Tibial nerve (tissue), 4 donors: ENCODE measurements at regions not wholly inside any gene's neighbourhood (a gene's known extent, or its start where the extent isn't known, plus 50 kb on each side); places are given as distances from the start of the nearest gene placed in this dataset.
"Not testable (repeated sequence)": the region's sequence is repeated elsewhere in the genome, so short reads cannot be mapped to it uniquely, and the experiment has no call there.

Experiments
- DNase-seq, 2 donors: peaks; one replicate each; pipeline ENCODE4 v3.0.0-alpha.2; 2019; ENCODE audit warnings: low spot score in 2 of 2
- H3K27ac ChIP-seq, 4 donors: fragments of 200-600 bp; sonication (generic) in 3 of 4; one replicate each; pipeline ENCODE4 v1.5.1; 2017 to 2019; ENCODE audit warnings: mild to moderate bottlenecking in 1 of 4
- H3K27me3 ChIP-seq, 2 donors: fragments of 200-600 bp; sonication (generic) in 1 of 2; one replicate each; pipeline versions ENCODE4 v1.5.1 to v1.6.0; 2017 to 2019
- H3K36me3 ChIP-seq, 3 donors: fragments of 200-600 bp; sonication (generic); one replicate each; pipeline ENCODE4 v1.5.1; 2018 to 2019
- H3K4me1 ChIP-seq, 4 donors: fragments of 200-600 bp; sonication (generic) in 3 of 4; one replicate each; pipeline ENCODE4 v1.5.1; 2017 to 2019
- H3K4me3 ChIP-seq, 4 donors: fragments of 200-600 bp; sonication (generic) in 3 of 4; one replicate each; pipeline ENCODE4 v1.5.1; 2017 to 2019; ENCODE audit warnings: mild to moderate bottlenecking in 1 of 4, moderate library complexity in 1 of 4
- H3K9me3 ChIP-seq, 4 donors: fragments of 200-600 bp; sonication (generic) in 3 of 4; one replicate each; pipeline ENCODE4 v1.5.1; 2017 to 2019
- CTCF ChIP-seq, 5 experiments: fragments of 200-600 bp in 3 of 5; fragments of 450-650 bp in 2 of 5; sonication (generic) in 3 of 5; IDR thresholded peaks; one replicate each; pipeline ENCODE4 v1.5.1; 2016 to 2019; ENCODE audit warnings: antibody characterized with exemption in 5 of 5, mild to moderate bottlenecking in 3 of 5, moderate library complexity in 2 of 5
- EP300 ChIP-seq, 2 donors: sonication (generic); formaldehyde crosslinking; IDR thresholded peaks; one replicate each; pipeline ENCODE4 v1.6.1; 2017; ENCODE audit warnings: antibody characterized with exemption in 2 of 2, mild to moderate bottlenecking in 1 of 2
- POLR2A ChIP-seq, 2 donors: fragments of 450-650 bp; IDR thresholded peaks; one replicate each; pipeline ENCODE4 v1.6.1; 2017; ENCODE audit warnings: antibody characterized with exemption in 2 of 2, mild to moderate bottlenecking in 2 of 2, moderate library complexity in 2 of 2
- WGBS, 2 donors: methylation state at CpG; one replicate each; pipeline ENCODE4 v1.1.5; 2018; 5-methylcytosine and 5-hydroxymethylcytosine counted together

GRCh38 chr10:27328946-27329345, 88.3 kb upstream of the ACBD5 start:
- no peaks in the 10 kb centered on the region for H3K36me3 ChIP-seq
- WGBS, 2 donors = 64 to 84% methylated on average over 1 of the region's 1 CpG
- no peak overlapping the region for H3K27ac ChIP-seq
- H3K4me3 ChIP-seq = no peak overlapping the region
- H3K4me1 ChIP-seq = no peaks in the 10 kb centered on the region
- H3K9me3 ChIP-seq = no peaks in the 10 kb centered on the region
- no peak for DNase-seq
- H3K27me3 ChIP-seq = no peaks in the 10 kb centered on the region
- TF ChIP-seq POLR2A (IDR thresholded peaks at IDR 0.05) = no peak
- no peak for TF ChIP-seq CTCF (IDR thresholded peaks at IDR 0.05)
- no peak for TF ChIP-seq EP300 (IDR thresholded peaks at IDR 0.05)

- H3K4me3 ChIP-seq, H3K36me3 ChIP-seq, H3K27me3 ChIP-seq, DNase-seq, H3K4me1 ChIP-seq, H3K27ac ChIP-seq, H3K9me3 ChIP-seq: not testable (repeated sequence)
- 90% methylated on average over 5 of the region's 5 CpGs for WGBS, 2 donors
Observed at GRCh38 chr10:27326748-27327147, 86.2 kb upstream of the ACBD5 start.

GRCh38 chr10:27319752-27320431, 79.3 kb upstream of the ACBD5 start:
- H3K4me1 ChIP-seq = peaks cover 0 to 13% (median 3%) of the 10 kb centered on the region in 4 donors
- no peaks in the 10 kb centered on the region for H3K9me3 ChIP-seq
- no peaks in the 10 kb centered on the region for H3K27me3 ChIP-seq
- peak overlapping the region; percentile 8 to 51 (median 33) for H3K4me3 ChIP-seq
- peak overlapping the region in 2 of 4 donors; percentile 60 to 73 for H3K27ac ChIP-seq
- peak in 1 of 2 donors; percentile 57 for TF ChIP-seq EP300 (IDR thresholded peaks at IDR 0.05)
- no peak for TF ChIP-seq CTCF (IDR thresholded peaks at IDR 0.05)
- TF ChIP-seq POLR2A (IDR thresholded peaks at IDR 0.05) = no peak
- WGBS, 2 donors = 17 to 19% methylated on average over 33 to 40 of the region's 44 CpGs
- DNase-seq = peak; percentile 23 to 58
- no peaks in the 10 kb centered on the region for H3K36me3 ChIP-seq

- H3K36me3 ChIP-seq, H3K27ac ChIP-seq, DNase-seq, H3K9me3 ChIP-seq, H3K4me3 ChIP-seq, H3K27me3 ChIP-seq: not testable (repeated sequence)
- peaks cover 0 to 13% (median 3%) of the 10 kb centered on the region in 4 donors for H3K4me1 ChIP-seq
- WGBS, 2 donors = 89 to 93% methylated on average over 5 of the region's 5 CpGs
Observed at GRCh38 chr10:27319139-27319538, 78.5 kb upstream of the ACBD5 start.

GRCh38 chr10:27315082-27315481, 74.5 kb upstream of the ACBD5 start:
- not testable (repeated sequence) for H3K9me3 ChIP-seq, H3K4me3 ChIP-seq, H3K36me3 ChIP-seq, DNase-seq, H3K27ac ChIP-seq, H3K27me3 ChIP-seq, H3K4me1 ChIP-seq
- 72 to 89% methylated on average over 2 of the region's 2 CpGs for WGBS, 2 donors

GRCh38 chr10:27313586-27313985, 73.0 kb upstream of the ACBD5 start:
- not testable (repeated sequence) for H3K27ac ChIP-seq, DNase-seq, H3K36me3 ChIP-seq, H3K4me3 ChIP-seq, H3K9me3 ChIP-seq, H3K4me1 ChIP-seq, H3K27me3 ChIP-seq
- WGBS, 2 donors = 68 to 78% methylated on average over 3 of the region's 3 CpGs

GRCh38 chr10:27312854-27313253, 72.3 kb upstream of the ACBD5 start:
- H3K4me3 ChIP-seq = no peak overlapping the region
- no peaks in the 10 kb centered on the region for H3K27me3 ChIP-seq
- H3K4me1 ChIP-seq = no peaks in the 10 kb centered on the region
- H3K9me3 ChIP-seq = no peaks in the 10 kb centered on the region
- DNase-seq = no peak
- 91 to 94% methylated on average over 4 of the region's 4 CpGs for WGBS, 2 donors
- TF ChIP-seq EP300 (IDR thresholded peaks at IDR 0.05) (no peak), POLR2A (IDR thresholded peaks at IDR 0.05) (no peak), CTCF (IDR thresholded peaks at IDR 0.05) (no peak)
- H3K36me3 ChIP-seq = no peaks in the 10 kb centered on the region
- no peak overlapping the region for H3K27ac ChIP-seq

GRCh38 chr10:27311809-27312208, 71.2 kb upstream of the ACBD5 start:
- WGBS, 2 donors = 96 to 97% methylated on average over 20 of the region's 20 CpGs

GRCh38 chr10:27298522-27298850, 57.9 kb upstream of the ACBD5 start:
- WGBS, 2 donors = 53 to 72% methylated on average over 4 of the region's 4 CpGs
- not testable (repeated sequence) for DNase-seq

More at GRCh38 chr10:27311809-27312208, 71.2 kb upstream of the ACBD5 start:
- H3K27me3 ChIP-seq, H3K9me3 ChIP-seq, H3K4me1 ChIP-seq, H3K4me3 ChIP-seq, H3K27ac ChIP-seq, DNase-seq, H3K36me3 ChIP-seq: not testable (repeated sequence)

More at GRCh38 chr10:27298522-27298850, 57.9 kb upstream of the ACBD5 start:
- H3K4me3 ChIP-seq, H3K4me1 ChIP-seq, H3K27ac ChIP-seq, H3K36me3 ChIP-seq, H3K27me3 ChIP-seq, H3K9me3 ChIP-seq: not testable (repeated sequence)
